Activated naive CD8-positive, alpha-beta T cell treated with anti-CD3 and anti-CD28 coated beads for 36 hours (primary cell): ENCODE measurements at regions not wholly inside any gene's neighbourhood (a gene's known extent, or its start where the extent isn't known, plus 50 kb on each side); places are given as distances from the start of the nearest gene placed in this dataset.

Experiments used
- DNase-seq: peaks from one replicate; pipeline ENCODE4 v3.0.0; 2021
- H3K27ac Mint-ChIP-seq: one replicate; pipeline ENCODE4 v1.8.0; 2022; ENCODE audit warnings: mild to moderate bottlenecking, moderate library complexity, mixed read lengths
- H3K27me3 Mint-ChIP-seq: one replicate; pipeline ENCODE4 v1.8.0; 2022; ENCODE audit warnings: mild to moderate bottlenecking, mixed read lengths
- H3K36me3 Mint-ChIP-seq: one replicate; pipeline ENCODE4 v1.8.0; 2021; ENCODE audit warnings: mild to moderate bottlenecking, mixed read lengths
- H3K4me1 Mint-ChIP-seq: one replicate; pipeline ENCODE4 v1.8.0; 2021; ENCODE audit warnings: mixed read lengths
- H3K4me3 Mint-ChIP-seq: one replicate; pipeline ENCODE4 v1.8.0; 2022; ENCODE audit warnings: mild to moderate bottlenecking, moderate library complexity, mixed read lengths
- H3K9me3 Mint-ChIP-seq: one replicate; pipeline ENCODE4 v1.8.0; 2022; ENCODE audit warnings: mixed read lengths

GRCh38 chr22:22143448-22143847 lies 101.1 kb upstream of the VPREB1 start:
- H3K4me3 Mint-ChIP-seq = no peak overlapping the region
- H3K4me1 Mint-ChIP-seq = no peaks in the 10 kb centered on the region
- H3K27ac Mint-ChIP-seq = no peak overlapping the region
- H3K27me3 Mint-ChIP-seq = peaks cover 52% of the 10 kb centered on the region
- DNase-seq = no peak
- H3K9me3 Mint-ChIP-seq = no peaks in the 10 kb centered on the region
- H3K36me3 Mint-ChIP-seq = no peaks in the 10 kb centered on the region

- H3K9me3 Mint-ChIP-seq = no peaks in the 10 kb centered on the region
- H3K36me3 Mint-ChIP-seq = no peaks in the 10 kb centered on the region
- no peak for DNase-seq
- no peak overlapping the region for H3K4me3 Mint-ChIP-seq
- no peak overlapping the region for H3K27ac Mint-ChIP-seq
- peaks cover 46% of the 10 kb centered on the region for H3K27me3 Mint-ChIP-seq
- no peaks in the 10 kb centered on the region for H3K4me1 Mint-ChIP-seq
These were observed 101.9 kb upstream of the VPREB1 start for GRCh38 chr22:22142661-22143060.

GRCh38 chr22:22141771-22142591 lies 102.6 kb upstream of the VPREB1 start:
- no peak for DNase-seq
- no peaks in the 10 kb centered on the region for H3K9me3 Mint-ChIP-seq
- H3K36me3 Mint-ChIP-seq = no peaks in the 10 kb centered on the region
- no peak overlapping the region for H3K4me3 Mint-ChIP-seq
- H3K4me1 Mint-ChIP-seq = no peaks in the 10 kb centered on the region
- peaks cover 42% of the 10 kb centered on the region for H3K27me3 Mint-ChIP-seq
- H3K27ac Mint-ChIP-seq = no peak overlapping the region

DNA sequence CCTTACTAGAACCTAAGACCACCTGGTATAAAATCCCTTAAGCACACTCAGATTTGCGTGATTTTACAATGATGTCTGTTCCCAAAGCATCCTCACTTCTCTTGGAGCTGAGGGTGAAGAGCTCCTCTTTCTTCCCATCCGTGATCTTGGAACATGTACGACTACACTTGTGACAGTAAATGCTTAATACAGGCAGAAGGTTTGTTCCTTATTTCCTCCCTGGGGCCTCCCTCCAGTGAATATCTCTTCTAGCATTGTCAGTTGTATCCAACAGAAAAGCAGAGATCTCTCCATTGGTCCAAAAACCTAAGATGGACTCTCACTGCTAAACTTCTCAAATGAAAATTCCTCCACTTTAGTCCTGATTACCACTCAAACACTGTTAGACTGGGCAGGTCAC lies 103.6 kb upstream of the VPREB1 start:
- Mint-ChIP-seq H3K4me3 (no peak overlapping the region), H3K9me3 (no peaks in the 10 kb centered on the region), H3K27me3 (peaks cover 37% of the 10 kb centered on the region), H3K4me1 (no peaks in the 10 kb centered on the region), H3K27ac (no peak overlapping the region), H3K36me3 (no peaks in the 10 kb centered on the region)
- no peak for DNase-seq

DNA sequence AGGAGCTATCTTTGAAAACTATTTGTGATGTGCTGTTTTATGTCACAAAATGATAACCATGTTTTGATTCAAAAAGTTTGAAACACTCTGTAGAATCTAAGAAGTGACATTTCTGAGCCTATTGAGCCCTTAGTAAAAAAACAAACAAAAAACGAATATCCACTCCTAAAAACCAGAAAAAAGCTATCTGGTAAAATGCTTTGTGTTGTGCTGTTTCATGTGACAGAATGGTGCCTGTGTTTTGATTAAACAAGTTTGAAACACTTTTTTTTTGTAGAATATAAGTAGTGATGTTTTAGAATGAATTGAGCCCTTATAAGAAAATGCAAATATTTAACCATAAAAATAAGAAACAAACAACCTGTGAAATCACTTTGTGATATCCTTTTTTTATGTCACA lies 105.2 kb upstream of the VPREB1 start:
- no peaks in the 10 kb centered on the region for H3K9me3 Mint-ChIP-seq
- H3K27ac Mint-ChIP-seq = no peak overlapping the region
- no peaks in the 10 kb centered on the region for H3K4me1 Mint-ChIP-seq
- no peak for DNase-seq
- no peaks in the 10 kb centered on the region for H3K36me3 Mint-ChIP-seq
- peaks cover 37% of the 10 kb centered on the region for H3K27me3 Mint-ChIP-seq
- H3K4me3 Mint-ChIP-seq = no peak overlapping the region

DNA sequence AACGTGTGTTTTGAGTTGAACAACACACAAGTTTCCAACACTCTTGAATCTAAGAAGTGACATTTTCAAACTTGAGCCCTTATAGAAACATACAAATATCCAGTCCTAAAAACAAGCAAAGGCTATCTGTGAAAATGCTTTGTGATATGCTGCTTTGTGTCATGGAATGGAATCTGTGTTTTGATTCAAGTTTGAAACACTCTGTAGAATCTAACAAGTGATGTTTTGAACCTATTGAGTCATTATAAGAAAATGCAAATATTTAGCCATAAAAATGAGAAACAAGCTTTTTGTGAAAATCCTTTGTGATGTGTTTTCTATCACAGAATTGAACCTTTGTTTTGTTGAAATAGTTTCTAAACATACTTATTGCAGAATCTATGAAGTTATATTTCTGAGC lies 105.7 kb upstream of the VPREB1 start:
- Mint-ChIP-seq H3K4me1 (no peaks in the 10 kb centered on the region), H3K27me3 (peaks cover 37% of the 10 kb centered on the region), H3K36me3 (no peaks in the 10 kb centered on the region), H3K27ac (no peak overlapping the region), H3K9me3 (no peaks in the 10 kb centered on the region), H3K4me3 (no peak overlapping the region)
- DNase-seq = no peak

DNA sequence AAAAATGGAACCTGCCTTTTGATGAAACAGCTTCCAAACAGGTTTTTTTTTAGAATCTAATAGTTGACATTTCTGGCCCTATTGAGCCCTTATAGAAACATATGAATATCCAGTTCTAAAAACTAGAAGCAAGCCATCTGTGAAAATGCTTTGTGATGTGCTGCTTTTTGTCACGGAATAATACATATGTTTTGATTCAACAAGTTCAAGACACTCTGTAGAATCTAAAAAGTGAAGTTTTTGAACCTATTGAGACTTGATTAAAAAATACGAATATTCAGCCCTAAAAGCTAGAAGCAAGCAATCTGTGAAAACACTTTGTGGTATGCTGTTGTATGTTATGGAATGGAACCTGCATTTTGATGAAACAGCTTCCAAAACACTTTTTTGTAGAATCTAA lies 106.7 kb upstream of the VPREB1 start:
- Mint-ChIP-seq H3K9me3 (no peaks in the 10 kb centered on the region), H3K4me1 (no peaks in the 10 kb centered on the region), H3K4me3 (no peak overlapping the region), H3K27ac (no peak overlapping the region), H3K27me3 (peaks cover 34% of the 10 kb centered on the region), H3K36me3 (no peaks in the 10 kb centered on the region)
- DNase-seq = no peak

GRCh38 chr22:22133910-22134309 lies 110.7 kb upstream of the VPREB1 start:
- no peak overlapping the region for H3K4me3 Mint-ChIP-seq
- no peak overlapping the region for H3K27ac Mint-ChIP-seq
- no peaks in the 10 kb centered on the region for H3K36me3 Mint-ChIP-seq
- H3K9me3 Mint-ChIP-seq = no peaks in the 10 kb centered on the region
- H3K4me1 Mint-ChIP-seq = peaks cover 3% of the 10 kb centered on the region
- DNase-seq = no peak
- peaks cover 23% of the 10 kb centered on the region for H3K27me3 Mint-ChIP-seq

DNA sequence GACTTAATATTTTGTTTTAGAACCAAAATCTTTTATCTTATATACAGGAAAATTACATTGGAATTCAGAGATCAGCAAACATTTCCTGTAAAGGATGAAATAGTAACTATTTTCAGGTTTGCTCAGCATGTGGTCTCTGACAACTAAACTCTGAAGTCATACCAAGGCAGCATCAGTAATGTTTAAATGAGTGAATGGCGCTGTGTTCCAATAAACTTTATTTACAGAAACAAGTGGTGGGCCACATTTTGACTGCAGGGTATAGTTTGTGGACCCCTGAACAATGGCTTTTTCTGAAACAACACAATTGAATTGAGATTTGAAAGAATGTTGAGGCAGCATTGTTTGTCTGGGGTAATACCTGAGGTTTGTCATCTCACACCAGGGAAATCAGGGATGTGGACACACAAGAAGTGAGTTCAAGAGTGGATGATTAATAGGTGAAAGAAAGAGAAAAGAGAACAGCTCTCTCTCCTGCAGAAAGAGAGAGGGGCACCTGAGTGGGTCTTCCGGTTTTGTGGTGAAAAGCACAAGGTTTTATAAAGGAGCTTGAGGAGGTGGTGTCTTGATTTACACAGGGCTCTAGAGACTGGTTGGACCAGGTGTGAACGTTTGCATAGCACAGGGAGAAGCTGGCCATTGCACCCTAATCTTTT lies 113.5 kb upstream of the VPREB1 start:
- peaks cover 3% of the 10 kb centered on the region for H3K4me1 Mint-ChIP-seq
- H3K27me3 Mint-ChIP-seq = peaks cover 15% of the 10 kb centered on the region
- DNase-seq = no peak
- H3K36me3 Mint-ChIP-seq = no peaks in the 10 kb centered on the region
- no peak overlapping the region for H3K4me3 Mint-ChIP-seq
- H3K9me3 Mint-ChIP-seq = no peaks in the 10 kb centered on the region
- no peak overlapping the region for H3K27ac Mint-ChIP-seq

DNA sequence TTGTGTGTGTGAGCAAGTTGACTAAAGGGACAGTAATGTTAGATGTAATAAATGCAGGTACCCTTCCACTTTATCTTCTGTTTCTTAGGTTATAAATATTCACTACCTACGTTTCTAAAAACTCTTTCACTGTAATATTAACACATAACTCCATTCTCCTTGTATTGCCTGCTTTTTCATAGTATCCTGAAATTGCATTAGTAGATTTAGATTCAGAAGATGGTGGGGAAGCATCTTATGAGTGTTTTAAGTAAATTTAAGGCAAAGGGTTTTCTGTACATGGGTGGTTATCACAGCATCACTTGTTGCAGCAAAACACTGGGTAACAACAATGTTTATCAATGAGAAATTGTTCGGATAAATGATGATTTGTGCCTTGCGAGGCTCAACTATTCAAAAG lies 115.2 kb upstream of the VPREB1 start:
- H3K36me3 Mint-ChIP-seq = no peaks in the 10 kb centered on the region
- H3K4me1 Mint-ChIP-seq = peaks cover 3% of the 10 kb centered on the region
- H3K9me3 Mint-ChIP-seq = no peaks in the 10 kb centered on the region
- no peak for DNase-seq
- no peak overlapping the region for H3K4me3 Mint-ChIP-seq
- peaks cover 12% of the 10 kb centered on the region for H3K27me3 Mint-ChIP-seq
- H3K27ac Mint-ChIP-seq = no peak overlapping the region

- Mint-ChIP-seq H3K9me3 (no peaks in the 10 kb centered on the region), H3K27me3 (peaks cover 20% of the 10 kb centered on the region), H3K36me3 (no peaks in the 10 kb centered on the region), H3K4me1 (peaks cover 3% of the 10 kb centered on the region), H3K27ac (no peak overlapping the region), H3K4me3 (no peak overlapping the region)
- DNase-seq = no peak
These were observed 116.1 kb upstream of the VPREB1 start for GRCh38 chr22:22128440-22128839.

GRCh38 chr22:22127100-22127499 lies 117.5 kb upstream of the VPREB1 start:
- H3K27ac Mint-ChIP-seq = no peak overlapping the region
- no peak for DNase-seq
- no peaks in the 10 kb centered on the region for H3K9me3 Mint-ChIP-seq
- H3K36me3 Mint-ChIP-seq = no peaks in the 10 kb centered on the region
- peaks cover 3% of the 10 kb centered on the region for H3K4me1 Mint-ChIP-seq
- H3K27me3 Mint-ChIP-seq = peaks cover 22% of the 10 kb centered on the region
- no peak overlapping the region for H3K4me3 Mint-ChIP-seq

DNA sequence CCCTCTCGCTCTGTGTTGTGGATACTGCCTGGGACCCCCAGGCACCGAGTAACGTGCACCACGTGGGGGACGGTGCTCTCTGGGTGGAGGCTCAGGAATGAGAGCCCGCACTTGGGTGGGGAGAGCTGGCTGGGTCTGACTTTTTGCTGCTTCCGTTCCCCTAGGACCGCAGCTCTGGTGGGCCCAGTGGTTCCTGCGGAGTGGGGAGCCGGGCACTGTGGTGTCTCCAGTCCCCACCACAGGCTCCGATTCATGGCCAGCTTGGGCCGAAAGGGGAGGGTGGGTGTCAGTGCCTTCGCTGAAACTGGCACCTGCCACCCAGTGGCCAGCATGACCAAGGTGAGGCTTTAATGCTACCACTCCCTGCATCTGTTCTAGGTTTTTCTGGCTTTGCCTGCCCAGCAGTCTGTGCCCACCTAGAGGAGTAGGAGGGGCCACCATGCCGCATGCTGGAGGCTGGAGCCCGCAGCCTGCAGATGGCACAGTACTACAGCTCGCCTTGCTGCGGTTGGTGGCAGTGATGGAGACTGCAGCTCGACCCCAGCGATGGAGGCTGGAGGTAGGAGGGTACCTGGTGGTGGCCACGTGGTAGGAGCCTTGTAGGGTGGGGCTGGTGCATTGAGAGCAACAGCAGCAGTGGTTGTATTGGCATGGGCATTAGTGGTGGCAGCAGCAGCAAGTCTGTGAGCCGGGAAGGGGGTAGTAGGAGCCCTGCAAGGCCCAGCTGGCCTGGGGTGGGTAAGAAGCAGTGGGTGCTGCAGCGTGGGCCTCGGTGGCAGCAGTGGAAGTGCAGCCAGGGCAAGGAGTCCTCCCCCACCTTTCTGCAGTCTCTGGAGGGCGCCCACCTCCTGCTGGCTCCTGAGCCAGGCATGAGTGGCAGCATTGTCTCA lies 118.8 kb upstream of the VPREB1 start:
- H3K9me3 Mint-ChIP-seq = no peaks in the 10 kb centered on the region
- H3K27me3 Mint-ChIP-seq = peaks cover 24% of the 10 kb centered on the region
- H3K4me1 Mint-ChIP-seq = no peaks in the 10 kb centered on the region
- no peak for DNase-seq
- H3K27ac Mint-ChIP-seq = no peak overlapping the region
- no peak overlapping the region for H3K4me3 Mint-ChIP-seq
- H3K36me3 Mint-ChIP-seq = no peaks in the 10 kb centered on the region

DNA sequence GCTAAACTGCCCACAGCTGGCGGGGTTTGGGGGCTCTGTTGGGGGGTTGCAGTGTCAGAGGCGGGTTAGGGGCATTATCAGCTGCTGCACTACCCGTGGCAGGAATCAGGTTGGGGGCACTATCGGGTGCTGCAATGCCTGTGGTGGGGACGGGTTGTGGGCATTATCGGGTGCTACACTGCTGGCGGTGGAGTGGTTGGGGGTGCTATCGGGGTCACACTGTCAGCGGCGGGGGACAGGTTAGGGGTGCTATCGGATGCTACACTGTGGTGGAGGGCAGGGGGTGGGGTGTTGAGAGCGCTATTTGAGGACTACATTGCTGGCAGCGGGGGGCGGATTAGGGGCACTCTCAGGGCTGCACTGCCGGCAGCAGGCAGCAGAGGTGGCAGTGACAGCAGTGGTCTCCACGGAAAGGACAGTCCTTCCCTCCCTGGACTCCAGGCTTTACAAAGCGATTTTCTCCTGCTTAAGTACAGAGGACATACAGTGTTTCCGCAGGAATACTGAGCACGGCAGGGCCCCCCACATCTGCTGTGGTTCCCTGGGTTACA lies 119.5 kb upstream of the VPREB1 start:
- no peak overlapping the region for H3K27ac Mint-ChIP-seq
- no peak for DNase-seq
- peaks cover 28% of the 10 kb centered on the region for H3K27me3 Mint-ChIP-seq
- no peaks in the 10 kb centered on the region for H3K4me1 Mint-ChIP-seq
- H3K4me3 Mint-ChIP-seq = no peak overlapping the region
- no peaks in the 10 kb centered on the region for H3K9me3 Mint-ChIP-seq
- H3K36me3 Mint-ChIP-seq = no peaks in the 10 kb centered on the region

DNA sequence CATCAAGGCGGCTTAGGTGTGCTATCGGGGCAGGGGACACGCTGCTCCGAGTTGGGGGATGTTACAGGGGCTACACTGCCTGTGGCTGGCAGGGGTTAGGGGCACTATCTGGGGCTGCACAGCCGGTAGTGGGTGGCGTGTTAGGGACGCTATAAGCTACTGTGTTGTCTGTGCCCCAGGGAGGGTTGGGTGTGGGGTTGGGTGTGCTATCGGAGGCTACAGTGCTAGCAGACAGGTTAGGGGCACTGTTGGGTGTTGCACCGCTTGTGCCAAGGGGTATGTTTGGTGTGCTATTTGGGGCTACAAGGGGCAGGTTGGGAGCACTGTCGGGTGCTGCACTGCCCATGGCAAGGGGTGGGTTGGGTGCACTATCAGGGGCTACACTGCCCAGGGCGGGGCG lies 120.2 kb upstream of the VPREB1 start:
- Mint-ChIP-seq H3K27me3 (peaks cover 31% of the 10 kb centered on the region), H3K4me1 (no peaks in the 10 kb centered on the region), H3K9me3 (no peaks in the 10 kb centered on the region), H3K27ac (no peak overlapping the region), H3K4me3 (no peak overlapping the region), H3K36me3 (no peaks in the 10 kb centered on the region)
- no peak for DNase-seq
